H9 (cell line): ENCODE measurements at regions not wholly inside any gene's neighbourhood (a gene's known extent, or its start where the extent isn't known, plus 50 kb on each side); places are given as distances from the start of the nearest gene placed in this dataset.

Source experiments
- DNase-seq: peaks from one replicate; pipeline ENCODE4 v3.0.0-alpha.2; 2017
- H2AFZ ChIP-seq: one replicate; pipeline ENCODE4 v1.6.1; 2013; ENCODE audit warnings: mild to moderate bottlenecking, low read length, control low read depth, moderate library complexity
- H2AK5ac ChIP-seq: 2 replicates; pipeline ENCODE4 v1.6.1; 2013; ENCODE audit warnings: low read length, control low read depth, mixed read lengths; ENCODE audit not compliant: insufficient read length
- H2BK120ac ChIP-seq: one replicate; pipeline ENCODE4 v1.6.1; 2013; ENCODE audit warnings: low read depth, mild to moderate bottlenecking, low read length, control low read depth, inconsistent platforms; ENCODE audit not compliant: poor library complexity, severe bottlenecking
- H2BK12ac ChIP-seq: 2 replicates; pipeline ENCODE4 v1.6.1; 2013; ENCODE audit warnings: low read length, control low read depth, mixed read lengths, low read depth; ENCODE audit not compliant: insufficient read length
- H2BK15ac ChIP-seq: 2 replicates; pipeline ENCODE4 v1.6.1; 2013; ENCODE audit warnings: low read depth, low read length, control low read depth
- H2BK20ac ChIP-seq: one replicate; pipeline ENCODE4 v1.6.1; 2013; ENCODE audit warnings: low read depth, mild to moderate bottlenecking, low read length, control low read depth, inconsistent platforms; ENCODE audit not compliant: poor library complexity, severe bottlenecking
- H2BK5ac ChIP-seq: 2 replicates; pipeline ENCODE4 v1.6.1; 2013; ENCODE audit warnings: low read length, control low read depth, mixed read lengths; ENCODE audit not compliant: insufficient read length
- H3K14ac ChIP-seq: 2 replicates; pipeline ENCODE4 v1.6.1; 2013; ENCODE audit warnings: low read length, control low read depth; ENCODE audit not compliant: insufficient read depth
- H3K18ac ChIP-seq: 2 replicates; pipeline ENCODE4 v1.6.1; 2013; ENCODE audit warnings: low read depth, mild to moderate bottlenecking, mixed read lengths, low read length, control low read depth; ENCODE audit not compliant: insufficient read length
- H3K23ac ChIP-seq: 2 replicates; pipeline ENCODE4 v1.6.1; 2013; ENCODE audit warnings: low read length, control low read depth, mixed read lengths, low read depth; ENCODE audit not compliant: insufficient read length
- H3K23me2 ChIP-seq: 2 replicates; pipeline ENCODE4 v1.6.1; 2013; ENCODE audit warnings: low read depth, mild to moderate bottlenecking, mixed read lengths, low read length, control low read depth; ENCODE audit not compliant: insufficient read length, poor library complexity, severe bottlenecking
- H3K27ac ChIP-seq: 2 replicates; pipeline ENCODE4 v1.5.1; 2013; ENCODE audit warnings: low read length, control low read depth, mixed read lengths, low read depth; ENCODE audit not compliant: insufficient read length
- H3K27me3 ChIP-seq: 2 replicates; pipeline ENCODE4 v1.6.1; 2013; ENCODE audit warnings: low read length, control low read depth, inconsistent platforms; ENCODE audit not compliant: insufficient read depth
- H3K4ac ChIP-seq: 2 replicates; pipeline ENCODE4 v1.6.1; 2013; ENCODE audit warnings: low read depth, mild to moderate bottlenecking, control low read depth, inconsistent platforms, low read length, moderate library complexity
- H3K4me1 ChIP-seq: 2 replicates; pipeline ENCODE4 v1.6.1; 2013; ENCODE audit warnings: low read length, control low read depth, inconsistent platforms; ENCODE audit not compliant: insufficient read depth
- H3K4me2 ChIP-seq: 2 replicates; pipeline ENCODE4 v1.6.1; 2013; ENCODE audit warnings: low read length, control low read depth, mixed read lengths; ENCODE audit not compliant: insufficient read length, insufficient read depth
- H3K56ac ChIP-seq: 2 replicates; pipeline ENCODE4 v1.6.1; 2013; ENCODE audit warnings: low read depth, mild to moderate bottlenecking, mixed read lengths, low read length, control low read depth; ENCODE audit not compliant: insufficient read length
- H3K79me1 ChIP-seq: 2 replicates; pipeline ENCODE4 v1.6.1; 2013; ENCODE audit warnings: low read depth, mild to moderate bottlenecking, moderate library complexity, low read length, control low read depth, inconsistent platforms; ENCODE audit not compliant: insufficient read depth, poor library complexity, severe bottlenecking
- H3K79me2 ChIP-seq: 2 replicates; pipeline ENCODE4 v1.6.1; 2013; ENCODE audit warnings: low read length, control low read depth, inconsistent platforms; ENCODE audit not compliant: insufficient read depth
- H3K9ac ChIP-seq: 2 replicates; pipeline ENCODE4 v1.6.1; 2013; ENCODE audit warnings: low read length, control low read depth, mixed read lengths; ENCODE audit not compliant: insufficient read length; ENCODE audit errors: extremely low read depth
- H3K9me3 ChIP-seq: one replicate; pipeline ENCODE4 v1.6.1; 2013; ENCODE audit warnings: low read depth, low read length, inconsistent platforms; ENCODE audit not compliant: control insufficient read depth
- H3T11ph ChIP-seq: one replicate; pipeline ENCODE4 v1.6.1; 2013; ENCODE audit warnings: mild to moderate bottlenecking, low read length, control low read depth, inconsistent platforms
- H4K20me1 ChIP-seq: one replicate; pipeline ENCODE4 v1.6.1; 2013; ENCODE audit not compliant: control insufficient read depth, insufficient read length, insufficient read depth
- H4K5ac ChIP-seq: 2 replicates; pipeline ENCODE4 v1.6.1; 2013; ENCODE audit warnings: low read depth, mild to moderate bottlenecking, mixed read lengths, low read length, control low read depth; ENCODE audit not compliant: insufficient read length
- H4K8ac ChIP-seq: replicated peaks from 2 replicates; pipeline ENCODE4 v1.6.1; 2013; ENCODE audit warnings: low read length, control low read depth, mixed read lengths, low read depth; ENCODE audit not compliant: insufficient read length
- H4K91ac ChIP-seq: 2 replicates; pipeline ENCODE4 v1.6.1; 2013; ENCODE audit warnings: low read depth, mild to moderate bottlenecking, moderate library complexity, mixed read lengths, low read length, control low read depth; ENCODE audit not compliant: insufficient read length
- H3K27ac Mint-ChIP-seq, 3 experiments: 2 replicates in 2 of 3; 3 replicates in 1 of 3; pipeline ENCODE4 v1.8.0; 2020 to 2021; ENCODE audit warnings: mixed read lengths in 3 of 3, mild to moderate bottlenecking in 1 of 3, moderate library complexity in 1 of 3
- H3K27me3 Mint-ChIP-seq: 2 replicates; pipeline ENCODE4 v1.8.0; 2021; ENCODE audit warnings: low read depth, mild to moderate bottlenecking, moderate library complexity, mixed read lengths
- H3K36me3 Mint-ChIP-seq, 3 experiments: 2 replicates in 2 of 3; 3 replicates in 1 of 3; pipeline ENCODE4 v1.8.0; 2020 to 2021; ENCODE audit warnings: low read depth in 3 of 3, mixed read lengths in 3 of 3; ENCODE audit not compliant: insufficient read depth in 1 of 3
- H3K4me1 Mint-ChIP-seq, 2 experiments: 2 replicates each; pipeline ENCODE4 v1.8.0; 2020; ENCODE audit warnings: mixed read lengths in 2 of 2
- H3K4me3 Mint-ChIP-seq, 2 experiments: 2 replicates in 1 of 2; 3 replicates in 1 of 2; pipeline ENCODE4 v1.8.0; 2020 to 2021; ENCODE audit warnings: mild to moderate bottlenecking in 2 of 2, mixed read lengths in 2 of 2, moderate library complexity in 1 of 2
- H3K9me3 Mint-ChIP-seq, 2 experiments: 2 replicates in 1 of 2; 3 replicates in 1 of 2; pipeline ENCODE4 v1.8.0; 2020; ENCODE audit warnings: mild to moderate bottlenecking in 2 of 2, mixed read lengths in 2 of 2, moderate library complexity in 1 of 2
- WGBS: extraction: QIAGEN DNeasy Blood & Tissue Kit; methylation state at CpG from one replicate; pipeline ENCODE4 v1.1.7; 2013; ENCODE audit warnings: missing lambda C conversion rate, low lambda C conversion rate, mixed read lengths; ENCODE audit not compliant: insufficient read length; ENCODE audit errors: extremely low coverage; 5-methylcytosine and 5-hydroxymethylcytosine counted together
- TF ChIP-seq, protein P1 (sequence below): fragments of 200-600 bp; sonication (generic); conservative IDR thresholded peaks from 3 replicates; pipeline ENCODE4 v1.8.0; 2021; ENCODE audit warnings: antibody characterized with exemption, mild to moderate bottlenecking

DNA sequence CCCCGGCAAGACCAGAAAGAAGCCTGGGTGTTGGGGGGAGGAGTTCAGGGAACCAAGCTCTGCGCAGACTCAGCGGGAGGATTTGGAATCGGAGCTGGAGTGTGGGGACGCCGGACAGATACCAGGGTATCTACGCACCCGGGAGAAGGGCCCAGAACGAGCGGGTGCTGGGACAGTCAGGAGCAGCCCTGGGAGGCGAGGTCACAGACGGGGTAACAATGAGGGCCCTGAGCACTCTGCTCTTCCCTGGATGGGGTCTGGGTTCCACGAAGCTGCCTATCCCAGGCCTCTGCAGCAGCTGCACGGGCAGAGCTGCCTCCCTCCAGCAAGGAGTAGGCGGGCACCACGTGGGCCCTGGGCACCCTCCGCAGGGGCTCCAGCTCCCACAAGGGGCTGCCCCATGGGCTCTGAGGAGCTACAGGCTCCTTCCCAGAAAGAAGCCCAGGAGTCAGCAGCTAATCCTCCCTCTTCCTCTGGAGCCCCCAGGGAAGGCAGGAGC is 197.2 kb downstream of the BRD1 start:
- H3K27me3 ChIP-seq: no peaks in the 10 kb centered on the region
- DNase-seq: no peak
- H2BK15ac ChIP-seq: no peak overlapping the region
- H3K27ac ChIP-seq: no peak overlapping the region
- H4K20me1 ChIP-seq: no peaks in the 10 kb centered on the region
- no peak overlapping the region for H3T11ph ChIP-seq
- H2BK12ac ChIP-seq: no peak overlapping the region
- no peaks in the 10 kb centered on the region for H3K23me2 ChIP-seq
- H3K79me1 ChIP-seq: no peaks in the 10 kb centered on the region
- H3K79me2 ChIP-seq: no peaks in the 10 kb centered on the region
- H4K5ac ChIP-seq: no peak overlapping the region
- H2AK5ac ChIP-seq: no peak overlapping the region
- H3K18ac ChIP-seq: no peak overlapping the region
- peaks cover 3% of the 10 kb centered on the region; the same call in 1 of the 2 replicates for H3K4me1 ChIP-seq
- H2BK5ac ChIP-seq: no peak overlapping the region
- H3K14ac ChIP-seq: no peak overlapping the region
- Mint-ChIP-seq H3K27me3 (peaks cover 8% of the 10 kb centered on the region), H3K9me3 (no peaks in the 10 kb centered on the region), H3K27ac (no peak overlapping the region), H3K4me3 (no peak overlapping the region), H3K4me1 (peaks cover 8 to 17% of the 10 kb centered on the region in 2 experiments), H3K36me3 (no peaks in the 10 kb centered on the region)
- H4K8ac ChIP-seq: no peak overlapping the region
- no peak overlapping the region for H3K56ac ChIP-seq
- no peak overlapping the region for H2BK120ac ChIP-seq
- TF ChIP-seq, protein P1, sequence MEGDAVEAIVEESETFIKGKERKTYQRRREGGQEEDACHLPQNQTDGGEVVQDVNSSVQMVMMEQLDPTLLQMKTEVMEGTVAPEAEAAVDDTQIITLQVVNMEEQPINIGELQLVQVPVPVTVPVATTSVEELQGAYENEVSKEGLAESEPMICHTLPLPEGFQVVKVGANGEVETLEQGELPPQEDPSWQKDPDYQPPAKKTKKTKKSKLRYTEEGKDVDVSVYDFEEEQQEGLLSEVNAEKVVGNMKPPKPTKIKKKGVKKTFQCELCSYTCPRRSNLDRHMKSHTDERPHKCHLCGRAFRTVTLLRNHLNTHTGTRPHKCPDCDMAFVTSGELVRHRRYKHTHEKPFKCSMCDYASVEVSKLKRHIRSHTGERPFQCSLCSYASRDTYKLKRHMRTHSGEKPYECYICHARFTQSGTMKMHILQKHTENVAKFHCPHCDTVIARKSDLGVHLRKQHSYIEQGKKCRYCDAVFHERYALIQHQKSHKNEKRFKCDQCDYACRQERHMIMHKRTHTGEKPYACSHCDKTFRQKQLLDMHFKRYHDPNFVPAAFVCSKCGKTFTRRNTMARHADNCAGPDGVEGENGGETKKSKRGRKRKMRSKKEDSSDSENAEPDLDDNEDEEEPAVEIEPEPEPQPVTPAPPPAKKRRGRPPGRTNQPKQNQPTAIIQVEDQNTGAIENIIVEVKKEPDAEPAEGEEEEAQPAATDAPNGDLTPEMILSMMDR: no peak
- no peak overlapping the region for H4K91ac ChIP-seq
- no peak overlapping the region for H2BK20ac ChIP-seq
- H3K23ac ChIP-seq: no peak overlapping the region
- no peak overlapping the region for H3K4me2 ChIP-seq
- H2AFZ ChIP-seq: no peak overlapping the region
- no CpG with 5 or more reads among the region's 17 CpGs for WGBS
- H3K9me3 ChIP-seq: no peaks in the 10 kb centered on the region
- H3K9ac ChIP-seq: no peak overlapping the region
- H3K4ac ChIP-seq: no peak overlapping the region
